ENCODE measurements at regions not wholly inside any gene's neighbourhood (a gene's known extent, or its start where the extent isn't known, plus 50 kb on each side); places are given as distances from the start of the nearest gene placed in this dataset.
"Not testable (repeated sequence)": the region's sequence is repeated elsewhere in the genome, so short reads cannot be mapped to it uniquely, and the experiment has no call there.

DNA sequence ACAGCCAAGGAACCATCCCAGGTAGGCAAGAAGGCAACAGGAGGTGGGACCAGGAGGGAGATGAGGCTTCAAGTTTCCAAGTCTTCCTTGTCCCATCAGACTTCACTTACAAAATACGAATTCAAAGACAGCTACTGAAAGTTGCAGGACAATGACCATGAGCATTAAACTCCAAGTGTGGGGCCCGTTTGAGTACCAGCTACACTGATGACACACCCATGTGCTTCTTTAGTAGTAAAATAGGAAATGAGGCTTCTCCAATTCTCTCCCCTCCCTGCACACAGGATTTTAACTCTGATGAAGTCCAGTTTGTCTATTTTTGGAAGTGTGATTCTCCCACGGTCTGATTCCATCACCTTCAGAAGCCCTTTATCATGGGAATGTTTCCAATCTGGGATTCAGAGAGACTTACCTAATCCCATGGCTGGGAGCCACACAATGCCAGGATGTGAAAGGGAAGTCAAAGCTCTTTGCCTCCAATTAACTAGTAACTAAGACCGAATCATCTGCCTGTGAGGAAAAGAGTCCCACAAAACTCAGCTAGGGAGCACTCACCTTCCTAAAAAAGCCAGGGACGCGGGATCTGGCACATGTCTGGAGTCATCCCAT is 222.8 kb upstream of the MSX2 start:
- in situ Hi-C loops (cut with HindIII; ENCODE audit: low sequenced_read_pairs): loop anchor here (10.0 kb wide), 1 partner anchor 67 kb away; no protein-coding TSS in a partner anchor

DNA sequence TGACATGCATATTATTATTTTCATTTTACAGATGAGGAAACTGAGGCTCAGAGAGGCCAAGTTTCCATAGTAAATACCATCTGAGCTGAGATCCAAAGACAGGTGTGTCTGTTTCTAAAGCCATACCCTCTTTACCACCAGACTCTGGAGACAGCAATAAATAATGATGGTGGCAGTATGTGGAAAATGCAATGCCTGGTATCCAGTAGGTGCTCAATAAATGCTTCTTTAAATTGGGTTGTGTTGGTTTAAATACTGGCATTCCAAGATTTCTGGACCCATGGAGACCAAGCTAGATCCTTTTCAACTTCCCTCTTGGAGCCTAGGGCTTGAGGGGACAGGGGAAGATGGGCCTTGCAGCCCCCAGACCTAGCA is 221.3 kb upstream of the MSX2 start:
- in situ Hi-C loops (cut with HindIII; ENCODE audit: low sequenced_read_pairs): loop anchor here (10.0 kb wide), 1 partner anchor 68 kb away; no protein-coding TSS in a partner anchor

GRCh38 chr5:174503461-174504265 is 220.7 kb upstream of the MSX2 start:
- in situ Hi-C loops (cut with HindIII; ENCODE audit: low sequenced_read_pairs): loop anchor here (10.0 kb wide), 1 partner anchor 69 kb away; no protein-coding TSS in a partner anchor

DNA sequence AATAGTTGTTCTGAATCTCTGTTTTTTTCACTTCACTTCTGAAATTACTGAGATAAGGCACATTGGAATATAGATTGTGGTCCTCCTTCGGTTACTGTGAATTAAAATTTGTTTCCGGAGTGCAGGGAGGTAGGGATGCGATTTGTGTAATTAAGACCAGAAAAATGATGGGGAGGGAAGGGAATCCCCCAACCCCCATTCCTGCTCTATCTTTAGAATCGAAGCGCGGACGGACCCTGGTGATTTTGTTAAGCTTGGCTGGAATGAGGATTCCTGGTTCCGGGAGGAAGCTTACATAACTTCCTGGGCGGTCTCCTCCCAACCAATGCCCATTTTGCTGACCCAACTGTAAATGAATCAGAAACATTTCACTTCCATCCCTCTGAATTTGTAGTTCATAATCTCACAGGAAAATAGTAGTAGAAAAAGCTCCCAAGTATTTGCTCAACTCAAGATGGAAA is 220.1 kb upstream of the MSX2 start:
- in situ Hi-C loops (cut with HindIII; ENCODE audit: low sequenced_read_pairs): loop anchor here (10.0 kb wide), 1 partner anchor 69 kb away; no protein-coding TSS in a partner anchor

DNA sequence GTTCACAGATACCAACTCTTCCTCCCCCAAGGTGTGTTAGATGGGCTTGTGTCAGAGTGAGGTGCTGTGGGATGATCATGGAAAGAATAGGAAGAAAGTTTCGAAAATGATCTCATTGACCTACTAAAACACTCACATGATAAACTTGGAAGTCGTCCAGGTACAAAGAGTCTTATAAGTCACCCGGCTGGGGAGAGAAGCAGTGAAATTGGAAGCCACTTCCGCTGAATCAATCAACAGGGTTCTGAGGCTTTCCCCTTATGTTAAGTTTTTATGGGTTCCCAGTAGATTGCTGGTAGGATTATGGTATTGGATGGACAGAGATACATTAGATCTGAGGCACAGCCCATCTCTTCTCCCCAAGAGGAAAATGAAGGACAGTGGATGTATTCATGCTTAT is 218.8 kb upstream of the MSX2 start:
- in situ Hi-C loops (cut with HindIII; ENCODE audit: low sequenced_read_pairs): loop anchor here (10.0 kb wide), 1 partner anchor 71 kb away; no protein-coding TSS in a partner anchor

GRCh38 chr5:174510782-174511453 is 213.5 kb upstream of the MSX2 start:
- in situ Hi-C loops (cut with HindIII; ENCODE audit: low sequenced_read_pairs): not testable (repeated sequence)

DNA sequence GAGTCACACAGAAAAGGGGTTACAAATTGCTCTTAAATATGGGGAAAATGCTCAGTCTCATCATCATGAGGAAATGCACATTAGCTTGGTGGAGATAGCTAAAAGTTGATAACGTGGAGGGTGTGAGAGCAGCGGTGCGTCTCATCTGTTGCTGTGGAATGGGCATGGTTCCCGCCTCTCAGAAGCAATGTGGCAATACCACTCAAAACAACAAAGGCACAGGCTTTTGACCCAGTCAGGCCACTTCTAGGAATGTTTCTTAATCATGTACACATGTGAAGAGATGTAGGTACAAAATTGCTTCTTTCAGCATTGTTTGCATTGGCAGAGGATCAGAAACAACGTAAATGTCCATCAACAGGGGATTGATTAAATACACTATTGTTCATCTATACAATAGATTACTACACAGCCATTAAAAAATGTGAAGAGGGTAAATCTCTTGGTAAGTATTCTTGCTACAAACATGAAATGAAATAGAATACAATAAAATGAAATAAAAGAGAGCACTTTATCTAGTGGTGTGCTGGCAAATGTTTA is 212.6 kb upstream of the MSX2 start:
- in situ Hi-C loops (cut with HindIII; ENCODE audit: low sequenced_read_pairs): no loop called here

DNA sequence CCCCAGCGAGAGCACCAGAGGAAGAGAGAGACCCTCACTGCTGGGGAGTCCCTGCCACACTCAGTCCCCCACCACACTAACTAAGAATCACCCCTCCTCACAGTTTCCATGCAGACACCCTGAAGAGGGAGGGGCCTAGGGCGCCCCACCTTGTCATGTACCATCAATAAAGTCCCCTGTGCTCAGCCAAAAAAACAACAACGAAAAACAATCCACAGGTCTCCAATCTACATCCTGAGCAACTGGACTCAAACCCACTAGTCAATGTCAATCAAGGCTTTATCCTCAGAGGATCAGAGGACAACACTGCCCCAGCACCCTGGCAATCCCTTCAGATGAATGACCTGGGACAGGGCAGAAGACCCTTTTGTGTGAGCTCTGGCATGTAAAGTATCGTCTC is 210.1 kb upstream of the MSX2 start:
- in situ Hi-C loops (cut with HindIII; ENCODE audit: low sequenced_read_pairs): no loop called here

GRCh38 chr5:174514983-174515394 is 209.4 kb upstream of the MSX2 start:
- in situ Hi-C loops (cut with HindIII; ENCODE audit: low sequenced_read_pairs): no loop called here

DNA sequence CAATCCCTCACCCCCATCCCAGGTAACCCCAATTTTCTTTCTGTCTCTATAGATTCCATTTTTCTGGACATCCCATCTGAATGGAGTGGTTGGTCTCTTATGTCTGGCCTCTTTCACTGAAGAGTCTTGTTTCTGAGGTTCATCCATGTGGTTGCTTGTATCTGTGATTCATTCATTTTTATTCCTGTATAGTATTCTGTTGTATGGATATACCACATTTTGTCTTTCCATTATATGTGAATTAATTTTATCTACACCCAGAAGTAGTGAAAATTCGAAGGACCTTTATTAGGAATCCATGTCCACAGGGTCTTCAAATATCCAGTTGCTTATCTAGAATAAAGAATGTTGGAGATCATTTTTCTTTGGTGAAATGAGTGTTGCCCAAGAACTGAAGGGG is 207.6 kb upstream of the MSX2 start:
- in situ Hi-C loops (cut with HindIII; ENCODE audit: low sequenced_read_pairs): no loop called here

DNA sequence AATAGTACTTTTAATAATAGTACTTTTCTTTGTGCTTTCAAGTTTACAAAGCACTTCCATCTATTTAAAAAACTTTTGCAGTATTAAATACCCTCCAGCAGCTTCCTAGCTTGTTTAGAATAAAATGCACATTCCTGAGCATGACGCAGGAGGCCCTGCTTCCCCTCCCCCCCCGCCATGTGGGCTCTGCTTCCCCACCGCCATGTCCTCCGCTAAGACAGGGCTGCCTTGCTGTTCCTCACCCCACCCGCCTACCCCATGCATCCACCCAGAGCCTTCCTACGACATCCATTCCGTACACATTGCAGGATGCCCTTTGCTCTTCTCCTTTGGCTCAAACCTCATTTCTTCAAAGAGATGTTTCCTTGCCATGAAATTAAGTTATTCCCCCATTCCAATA is 205.9 kb upstream of the MSX2 start:
- in situ Hi-C loops (cut with HindIII; ENCODE audit: low sequenced_read_pairs): no loop called here

GRCh38 chr5:174520420-174521396 is 203.7 kb upstream of the MSX2 start:
- in situ Hi-C loops (cut with HindIII; ENCODE audit: low sequenced_read_pairs): no loop called here

- in situ Hi-C loops (cut with HindIII; ENCODE audit: low sequenced_read_pairs): no loop called here
These were observed 202.9 kb upstream of the MSX2 start for GRCh38 chr5:174521449-174521848.

- in situ Hi-C loops (cut with HindIII; ENCODE audit: low sequenced_read_pairs): no loop called here
These were observed 201.7 kb upstream of the MSX2 start for GRCh38 chr5:174522480-174523260.

DNA sequence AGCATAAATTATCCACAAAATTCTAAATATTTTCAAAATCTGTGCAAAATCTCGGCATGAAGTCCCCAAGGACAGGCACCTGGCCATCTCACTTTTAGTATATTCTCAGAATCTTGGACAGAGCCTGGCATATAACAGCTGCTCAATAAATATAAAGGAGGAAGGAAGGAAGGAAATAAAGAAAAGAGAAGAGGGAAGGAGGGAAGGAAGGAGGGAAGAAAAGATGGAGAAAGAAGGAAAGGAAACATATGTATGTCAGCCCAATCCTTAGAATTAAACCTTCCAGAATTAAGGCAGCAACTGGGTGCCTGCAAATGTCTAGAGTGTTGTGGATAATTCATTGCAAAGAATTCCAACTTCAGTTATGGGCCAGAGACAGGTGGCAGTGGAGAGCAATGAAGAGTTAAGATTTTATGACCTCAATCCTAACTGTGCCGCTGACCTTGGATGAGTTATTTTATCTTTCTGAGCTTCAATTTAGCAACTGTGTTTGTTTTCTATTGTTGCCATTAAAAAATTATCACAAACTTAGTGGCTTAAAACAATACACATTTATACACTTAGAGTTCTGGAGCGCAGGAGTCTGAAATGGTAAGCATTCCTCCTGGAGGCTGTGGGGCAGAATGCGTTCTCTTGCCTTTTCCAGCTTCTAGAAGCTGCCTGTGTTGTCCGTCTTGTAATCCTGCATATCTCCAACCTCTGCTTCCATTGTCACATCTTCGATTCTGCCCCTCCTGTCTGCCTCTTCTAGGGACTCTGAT is 200.9 kb upstream of the MSX2 start:
- in situ Hi-C loops (cut with HindIII; ENCODE audit: low sequenced_read_pairs): no loop called here

DNA sequence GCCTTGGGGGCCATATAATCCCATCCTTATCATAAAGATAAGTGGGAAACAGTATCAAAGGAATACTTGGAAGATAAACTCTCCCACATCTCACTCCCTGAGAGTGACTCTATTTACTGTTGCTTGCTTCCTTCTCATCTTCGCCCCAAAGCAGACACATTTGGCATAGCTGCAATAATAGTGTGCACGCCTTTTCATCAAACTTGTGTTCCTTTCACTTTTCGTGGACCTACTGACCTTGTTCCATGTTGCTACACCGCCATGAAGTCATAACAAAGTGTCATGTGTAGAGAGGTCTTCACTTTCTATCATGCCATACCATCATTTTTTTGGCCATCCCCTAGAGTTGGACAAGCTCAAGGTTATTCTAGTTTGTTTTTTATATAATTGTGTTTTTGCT is 200.0 kb upstream of the MSX2 start:
- in situ Hi-C loops (cut with HindIII; ENCODE audit: low sequenced_read_pairs): no loop called here

GRCh38 chr5:174526177-174526576 is 198.2 kb upstream of the MSX2 start:
- in situ Hi-C loops (cut with HindIII; ENCODE audit: low sequenced_read_pairs): no loop called here

DNA sequence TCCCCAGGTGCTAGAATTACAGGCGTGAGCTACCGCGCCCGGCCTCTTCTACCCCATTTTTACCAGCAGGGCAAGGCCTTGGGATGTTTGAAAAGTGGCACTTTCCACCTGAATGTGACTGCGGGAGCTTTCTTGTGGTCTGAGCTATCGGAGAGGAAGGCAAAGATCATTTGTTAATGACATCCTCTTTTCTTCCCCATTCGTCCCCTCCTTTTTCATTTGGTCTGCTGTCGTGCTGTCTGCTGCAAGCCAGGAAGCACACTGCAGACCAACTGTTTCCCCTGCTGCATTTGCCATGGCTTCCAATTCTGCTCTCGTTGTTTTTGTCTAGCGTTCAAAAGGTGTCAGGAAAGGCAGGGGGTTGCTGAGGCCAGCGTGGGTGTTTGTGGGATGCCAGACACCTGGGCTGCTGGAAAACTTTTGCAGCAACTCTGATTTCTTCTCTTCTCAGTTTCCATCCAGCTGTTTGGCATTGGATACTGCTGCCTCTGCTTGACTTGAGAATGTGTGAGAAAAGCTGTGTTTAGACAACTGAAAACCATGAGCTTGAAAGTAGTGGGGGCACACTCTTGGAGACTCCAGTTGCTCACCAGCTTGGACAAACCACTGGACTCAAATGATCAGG is 196.4 kb upstream of the MSX2 start:
- in situ Hi-C loops (cut with HindIII; ENCODE audit: low sequenced_read_pairs): no loop called here

Data from DLD1 (cell line).